Bronchial epithelial cell (primary cell): ENCODE measurements at regions not wholly inside any gene's neighbourhood (a gene's known extent, or its start where the extent isn't known, plus 50 kb on each side); places are given as distances from the start of the nearest gene placed in this dataset.

Experiments used
- DNase-seq: peaks from one replicate; pipeline ENCODE4 v3.0.0-alpha.2; 2010; ENCODE audit warnings: low read depth
- FAIRE-seq: peaks from 2 replicates; lab custom pipeline; 2011; peaks lifted over from hg19 to GRCh38; lab: Jason Lieb, UNC
- H3K27me3 ChIP-seq: 2 replicates; pipeline ENCODE4 v1.5.1; 2011; ENCODE audit warnings: low read length; ENCODE audit not compliant: control insufficient read depth, insufficient read depth
- H3K36me3 ChIP-seq: 2 replicates; pipeline ENCODE4 v1.5.1; 2011; ENCODE audit warnings: low read length; ENCODE audit not compliant: control insufficient read depth, insufficient read depth
- H3K4me3 ChIP-seq: 2 replicates; pipeline ENCODE4 v1.5.1; 2011; ENCODE audit warnings: mild to moderate bottlenecking, low read depth, low read length, control low read depth
- TF ChIP-seq, protein P1 (sequence below): IDR thresholded peaks from 2 replicates; pipeline ENCODE4 v1.5.1; 2011; ENCODE audit warnings: mild to moderate bottlenecking, moderate library complexity, low read length, control low read depth, inconsistent platforms; ENCODE audit not compliant: insufficient read depth, severe bottlenecking

DNA sequence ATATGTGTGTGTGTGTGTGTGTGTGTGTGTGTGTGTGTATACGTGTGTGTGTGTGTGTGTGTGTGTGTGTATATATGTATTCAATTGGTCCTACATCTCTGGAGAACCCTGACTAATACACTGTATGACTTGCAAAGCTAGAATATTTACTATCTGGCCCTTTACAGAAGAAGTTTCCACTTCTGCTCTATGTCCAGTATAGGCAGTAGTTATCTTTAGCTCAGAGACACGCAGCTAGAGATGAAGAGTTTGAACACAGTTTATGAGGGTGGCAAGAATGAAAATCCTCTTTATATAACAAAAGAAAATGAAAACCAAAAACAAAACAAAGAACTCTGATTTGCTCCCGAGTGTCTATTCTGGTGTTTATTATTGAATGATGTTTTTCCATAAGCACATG is 201.2 kb downstream of the ASB1 start:
- no peak for DNase-seq
- TF ChIP-seq, protein P1, sequence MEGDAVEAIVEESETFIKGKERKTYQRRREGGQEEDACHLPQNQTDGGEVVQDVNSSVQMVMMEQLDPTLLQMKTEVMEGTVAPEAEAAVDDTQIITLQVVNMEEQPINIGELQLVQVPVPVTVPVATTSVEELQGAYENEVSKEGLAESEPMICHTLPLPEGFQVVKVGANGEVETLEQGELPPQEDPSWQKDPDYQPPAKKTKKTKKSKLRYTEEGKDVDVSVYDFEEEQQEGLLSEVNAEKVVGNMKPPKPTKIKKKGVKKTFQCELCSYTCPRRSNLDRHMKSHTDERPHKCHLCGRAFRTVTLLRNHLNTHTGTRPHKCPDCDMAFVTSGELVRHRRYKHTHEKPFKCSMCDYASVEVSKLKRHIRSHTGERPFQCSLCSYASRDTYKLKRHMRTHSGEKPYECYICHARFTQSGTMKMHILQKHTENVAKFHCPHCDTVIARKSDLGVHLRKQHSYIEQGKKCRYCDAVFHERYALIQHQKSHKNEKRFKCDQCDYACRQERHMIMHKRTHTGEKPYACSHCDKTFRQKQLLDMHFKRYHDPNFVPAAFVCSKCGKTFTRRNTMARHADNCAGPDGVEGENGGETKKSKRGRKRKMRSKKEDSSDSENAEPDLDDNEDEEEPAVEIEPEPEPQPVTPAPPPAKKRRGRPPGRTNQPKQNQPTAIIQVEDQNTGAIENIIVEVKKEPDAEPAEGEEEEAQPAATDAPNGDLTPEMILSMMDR = no peak
- no peaks in the 10 kb centered on the region for H3K36me3 ChIP-seq
- no peaks in the 10 kb centered on the region for H3K27me3 ChIP-seq
- no peak for FAIRE-seq
- no peak overlapping the region for H3K4me3 ChIP-seq

DNA sequence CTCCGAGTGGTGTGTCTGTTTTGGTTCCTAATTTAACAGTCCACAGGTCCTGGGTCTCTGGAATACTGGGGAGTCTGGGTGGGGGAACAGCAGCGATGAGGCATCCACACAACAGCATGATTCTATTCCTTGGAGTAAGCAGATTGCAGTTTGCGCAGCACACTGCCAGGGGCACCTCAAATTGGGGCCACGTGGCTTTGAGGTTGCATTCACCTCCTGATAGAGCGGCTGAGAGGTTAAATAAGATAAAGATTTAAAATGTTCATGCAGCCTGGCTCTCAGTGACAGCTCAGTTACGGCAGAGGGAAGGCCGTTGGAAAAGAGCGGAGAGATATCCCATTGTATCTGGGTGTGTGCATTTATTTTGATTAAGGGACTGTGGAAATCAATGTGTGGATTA is 202.3 kb downstream of the ASB1 start:
- Histone ChIP-seq H3K36me3 (no peaks in the 10 kb centered on the region), H3K27me3 (no peaks in the 10 kb centered on the region), H3K4me3 (no peak overlapping the region)
- DNase-seq (no peak), FAIRE-seq (no peak)
- TF ChIP-seq, protein P1 = no peak

DNA sequence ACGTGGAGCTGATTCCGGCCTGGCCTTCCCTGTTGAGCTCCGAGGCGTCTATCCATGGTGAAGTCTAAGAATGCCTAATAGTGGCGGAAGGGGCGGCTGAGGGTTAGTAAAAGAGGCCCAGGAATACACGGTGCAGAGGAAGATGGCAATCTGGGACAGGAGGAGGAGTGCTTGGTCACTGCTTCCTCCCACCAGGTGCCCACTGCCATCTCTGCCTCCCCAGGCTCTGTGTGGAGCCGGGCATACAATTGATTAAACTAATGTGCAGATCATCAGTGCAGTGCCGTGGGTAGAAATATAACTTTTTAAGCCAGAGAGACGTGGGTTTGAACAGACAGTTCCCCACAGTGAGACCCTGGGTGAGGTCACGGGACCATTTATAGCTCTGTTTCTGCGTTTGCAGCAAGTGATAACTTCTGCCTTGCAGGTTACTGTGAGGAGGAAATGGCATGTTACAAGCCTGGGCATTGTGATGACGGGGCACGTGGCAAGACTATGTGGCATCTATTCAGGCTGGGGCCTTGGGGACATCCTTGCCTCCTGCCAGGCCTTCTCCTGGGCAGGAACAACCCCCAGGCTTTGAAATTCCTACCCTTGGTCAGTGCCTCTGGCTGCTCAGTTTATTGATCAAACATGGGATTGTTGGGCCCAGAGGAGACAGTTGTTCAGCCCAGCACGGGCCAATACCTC is 204.9 kb downstream of the ASB1 start:
- Histone ChIP-seq H3K36me3 (no peaks in the 10 kb centered on the region), H3K4me3 (no peak overlapping the region), H3K27me3 (no peaks in the 10 kb centered on the region)
- DNase-seq (no peak), FAIRE-seq (no peak)
- TF ChIP-seq, protein P1 = no peak

DNA sequence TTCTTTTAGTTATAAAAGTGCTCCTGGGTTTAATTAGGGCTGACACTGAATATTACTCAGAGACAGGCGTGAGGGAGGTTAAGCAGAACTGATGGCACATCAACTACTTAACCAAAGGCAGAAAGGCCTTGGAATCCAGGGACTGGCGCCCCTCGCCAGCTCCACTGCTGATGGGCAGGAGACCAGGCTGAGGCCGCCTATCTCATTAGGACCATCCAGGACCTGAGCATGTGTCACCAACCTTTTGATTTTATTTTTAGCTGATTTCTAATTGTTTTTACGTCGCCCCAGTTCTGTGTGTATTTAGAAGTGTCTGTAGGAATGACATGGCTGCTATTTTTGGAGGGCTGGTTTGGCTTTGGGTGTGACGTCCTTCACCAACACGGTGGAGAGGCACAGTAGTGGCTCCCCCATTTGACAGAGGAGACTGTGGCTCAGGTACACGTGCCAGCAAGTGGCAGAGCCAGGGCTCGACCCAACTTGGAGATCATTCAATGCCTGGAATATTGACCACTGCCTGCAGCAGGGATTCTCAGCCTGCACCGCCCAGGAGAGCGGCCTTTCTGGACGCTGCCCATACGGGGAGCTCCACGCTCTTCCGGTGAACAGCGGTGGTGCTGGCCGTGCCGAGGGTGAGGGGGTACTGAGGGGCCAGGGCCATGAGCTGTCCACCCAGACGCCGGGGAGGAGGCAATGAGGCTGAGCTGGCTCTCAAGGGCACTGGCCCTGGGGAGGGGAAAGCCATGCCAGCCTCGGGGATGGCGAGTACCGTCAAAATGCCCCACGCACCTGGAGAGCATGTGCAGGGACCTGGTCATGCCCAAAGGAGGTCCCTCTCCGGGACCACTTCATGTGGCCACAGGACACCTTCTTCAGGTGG is 205.7 kb downstream of the ASB1 start:
- DNase-seq (no peak), FAIRE-seq (no peak)
- no peaks in the 10 kb centered on the region for H3K27me3 ChIP-seq
- H3K4me3 ChIP-seq = no peak overlapping the region
- TF ChIP-seq, protein P1 = no peak
- H3K36me3 ChIP-seq = no peaks in the 10 kb centered on the region

DNA sequence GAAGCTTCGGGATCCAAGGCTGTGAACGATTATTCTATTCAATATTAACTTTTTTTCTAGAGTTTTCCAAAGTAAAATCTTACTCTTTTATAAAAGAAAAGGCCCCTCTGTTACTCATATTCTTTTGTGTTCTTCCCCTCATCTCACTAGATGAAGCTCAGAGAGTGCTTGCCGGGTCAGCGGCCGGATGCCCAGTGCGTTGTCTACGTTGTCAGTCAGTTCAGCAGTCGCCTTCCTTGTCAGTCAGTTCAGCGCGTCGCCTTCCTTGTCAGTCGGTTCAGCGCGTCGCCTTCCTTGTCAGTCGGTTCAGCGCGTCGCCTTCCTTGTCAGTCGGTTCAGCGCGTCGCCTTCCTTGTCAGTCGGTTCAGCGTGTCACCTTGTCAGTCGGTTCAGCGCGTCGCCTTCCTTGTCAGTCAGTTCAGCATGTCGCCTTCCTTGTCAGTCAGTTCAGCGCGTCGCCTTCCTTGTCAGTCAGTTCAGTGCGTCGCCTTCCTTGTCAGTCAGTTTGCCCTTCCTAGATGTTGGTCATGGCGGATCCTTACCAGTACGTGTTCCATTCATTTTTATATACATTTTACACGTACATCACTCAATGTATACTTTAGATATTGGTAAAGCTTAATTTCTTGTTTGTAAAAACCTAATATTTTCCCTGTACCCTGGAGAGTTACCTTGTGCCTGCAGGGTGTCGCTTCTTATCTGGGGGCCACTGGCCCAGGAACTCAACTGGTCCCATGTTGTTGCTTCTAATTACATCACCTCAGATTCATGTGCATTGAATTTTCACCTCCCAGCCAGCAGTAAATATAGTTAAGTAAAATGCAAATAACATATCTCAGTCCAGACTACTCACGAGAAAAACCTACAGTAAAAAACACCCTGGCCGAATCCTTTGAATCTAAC is 206.9 kb downstream of the ASB1 start:
- no peaks in the 10 kb centered on the region for H3K36me3 ChIP-seq
- TF ChIP-seq, protein P1 = no peak
- no peaks in the 10 kb centered on the region for H3K27me3 ChIP-seq
- FAIRE-seq (no peak), DNase-seq (no peak)
- no peak overlapping the region for H3K4me3 ChIP-seq
